GM18861 (cell line): ENCODE measurements at regions not wholly inside any gene's neighbourhood (a gene's known extent, or its start where the extent isn't known, plus 50 kb on each side); places are given as distances from the start of the nearest gene placed in this dataset.
"Not testable (repeated sequence)": the region's sequence is repeated elsewhere in the genome, so short reads cannot be mapped to it uniquely, and the experiment has no call there.

Experiments
- ATAC-seq: cut with Tn5 transposase; IDR thresholded peaks from one replicate; pipeline ENCODE4 v1.9.1; 2021; ENCODE audit not compliant: unreplicated experiment

DNA sequence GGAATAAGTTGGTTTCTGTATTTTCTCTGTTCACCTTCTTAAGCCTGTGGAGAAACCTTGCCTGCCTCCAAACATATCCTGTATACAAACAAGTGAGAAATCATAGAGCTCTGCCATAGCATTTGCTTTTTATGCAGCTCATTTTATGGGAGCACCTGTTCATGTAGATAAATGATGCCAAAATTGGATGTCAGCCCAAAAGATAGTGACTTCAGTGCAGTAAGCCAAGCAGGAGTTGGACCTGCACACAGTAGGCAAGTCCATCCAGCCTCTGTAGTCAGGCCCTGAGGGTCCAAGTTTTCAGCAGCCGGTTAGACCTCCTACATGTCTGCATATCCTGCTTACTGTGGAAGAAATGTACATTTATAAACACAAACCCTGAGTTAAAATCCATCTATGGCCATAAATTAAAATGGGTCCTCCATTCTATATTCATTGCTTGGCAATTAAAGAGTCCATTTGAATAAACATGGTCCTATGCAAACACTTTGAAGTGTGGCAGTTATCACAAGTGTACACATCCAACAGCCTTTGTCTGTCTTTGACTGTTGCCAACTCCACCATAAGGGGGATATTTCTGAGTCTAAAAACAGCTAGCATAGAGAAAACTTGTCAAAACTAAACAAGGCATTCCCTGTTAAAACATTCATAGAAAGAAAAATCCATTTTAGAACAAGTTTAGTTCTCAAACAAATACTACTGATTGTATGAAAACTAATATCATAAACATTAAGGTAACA is 847.8 kb downstream of the RPS29 start:
- no peak for ATAC-seq

- no peak for ATAC-seq
These were observed 850.6 kb downstream of the RPS29 start for GRCh38 chr14:48735607-48736006.

DNA sequence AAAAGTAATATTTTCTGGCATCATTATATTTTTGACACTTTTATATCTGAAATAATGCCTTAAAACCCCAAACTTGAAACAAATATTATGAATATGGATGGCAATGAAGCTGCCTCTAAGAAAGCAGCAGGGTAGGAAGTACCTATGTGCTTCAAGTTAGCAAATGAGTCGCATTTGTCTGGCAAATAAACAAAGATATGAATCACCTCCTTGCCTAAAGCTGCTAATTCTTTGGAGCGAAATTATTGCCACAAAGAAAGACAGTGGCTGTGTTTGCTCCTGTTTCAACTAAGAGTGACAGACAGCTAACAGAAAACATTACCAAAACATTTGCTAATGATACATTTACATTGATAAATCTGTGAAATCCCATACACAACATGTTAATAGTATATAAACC is 854.9 kb downstream of the RPS29 start:
- no peak for ATAC-seq

GRCh38 chr14:48726080-48726642 is 860.0 kb downstream of the RPS29 start:
- ATAC-seq: no peak

DNA sequence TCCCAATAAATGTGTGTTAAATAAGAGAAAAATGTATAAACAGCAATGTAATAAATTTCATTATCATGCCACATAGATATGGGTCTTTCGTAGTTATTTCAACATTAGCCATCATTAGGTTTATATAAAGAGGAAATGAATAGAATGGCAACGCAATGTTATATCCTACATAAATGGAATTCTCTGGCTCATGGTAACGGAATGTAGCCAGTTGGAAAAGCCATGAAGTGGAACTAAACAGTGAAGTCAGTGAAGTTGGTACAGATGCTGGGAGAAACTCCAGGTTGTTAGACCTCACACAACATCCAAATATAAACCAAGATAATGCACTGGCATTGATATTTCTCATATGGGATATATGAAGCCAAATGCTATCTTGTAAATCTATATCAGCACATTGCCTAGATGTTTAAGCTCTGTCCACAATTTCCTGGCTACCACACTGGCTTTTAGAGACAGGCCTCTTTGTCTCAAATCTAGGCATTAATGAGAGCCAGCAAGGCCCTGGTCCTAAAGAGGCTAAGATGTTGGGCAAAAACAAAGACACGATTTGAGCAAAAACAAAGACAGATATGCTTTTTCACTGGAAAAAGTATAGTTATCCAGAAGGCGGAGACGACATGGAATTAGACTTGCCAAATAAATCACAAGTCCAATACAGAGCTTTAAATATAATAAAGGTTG is 861.0 kb downstream of the RPS29 start:
- ATAC-seq: no peak

- no peak for ATAC-seq
These were observed 862.2 kb downstream of the RPS29 start for GRCh38 chr14:48723841-48724495.

DNA sequence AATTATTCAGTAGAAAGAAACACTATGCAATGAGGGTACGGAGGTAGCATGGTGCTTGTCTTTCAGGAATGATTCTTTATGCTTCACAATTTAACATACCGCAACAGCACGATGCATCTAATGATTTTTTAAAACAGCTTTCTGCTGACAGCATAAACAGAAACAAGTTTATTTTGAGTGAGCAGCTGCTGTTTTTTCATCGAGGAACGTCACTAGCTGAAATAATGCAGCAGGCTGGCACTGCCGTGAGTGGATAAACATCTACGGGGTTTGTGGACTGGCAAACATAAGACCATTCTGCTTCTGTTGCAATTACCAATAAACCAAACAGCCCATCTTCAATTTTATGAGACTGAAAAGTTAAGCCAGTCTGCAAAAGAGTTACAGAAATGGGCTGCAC is 871.8 kb downstream of the RPS29 start:
- ATAC-seq: no peak

DNA sequence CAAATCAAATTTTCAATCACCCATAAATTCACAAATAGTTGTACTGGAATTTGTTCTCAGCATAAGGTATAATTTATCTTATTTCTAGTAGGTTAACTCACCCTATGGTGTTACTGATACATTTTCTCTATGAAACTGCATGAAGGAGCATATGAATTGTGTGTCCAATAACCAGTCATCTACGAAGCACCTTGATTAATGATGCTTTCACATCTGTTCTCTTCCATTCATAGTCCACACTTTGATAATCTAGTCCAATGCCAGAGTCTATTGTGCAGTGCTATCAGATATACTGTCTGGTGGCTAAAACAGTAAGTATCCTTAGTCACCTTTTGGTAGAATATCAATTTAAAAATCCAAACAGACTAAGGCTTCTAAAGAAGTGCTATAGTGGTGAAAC is 876.0 kb downstream of the RPS29 start:
- ATAC-seq: no peak

DNA sequence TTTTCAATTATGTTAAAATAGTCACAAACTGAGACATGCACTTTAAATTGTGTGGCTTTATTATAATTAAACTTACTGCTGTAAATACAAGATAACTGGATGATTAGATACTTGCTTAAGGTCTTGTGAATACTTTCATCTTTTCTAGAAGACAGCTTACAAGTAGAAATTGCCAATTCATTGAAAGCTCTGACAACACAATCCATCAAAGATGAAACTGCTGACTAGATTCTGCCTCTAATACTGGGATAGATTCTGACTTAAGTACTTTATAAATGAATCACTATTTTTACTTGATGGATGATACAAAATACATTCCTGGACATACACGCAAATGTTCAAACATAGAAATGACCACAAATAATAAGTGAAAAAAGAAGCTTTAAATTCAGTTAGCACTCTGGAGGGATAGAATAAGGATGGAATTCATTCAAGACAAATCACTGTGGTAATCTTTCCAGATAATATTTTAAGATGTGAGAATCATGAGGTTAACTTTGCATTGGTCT is 876.8 kb downstream of the RPS29 start:
- no peak for ATAC-seq

- no peak for ATAC-seq
These were observed 881.5 kb downstream of the RPS29 start for GRCh38 chr14:48704639-48705038.

DNA sequence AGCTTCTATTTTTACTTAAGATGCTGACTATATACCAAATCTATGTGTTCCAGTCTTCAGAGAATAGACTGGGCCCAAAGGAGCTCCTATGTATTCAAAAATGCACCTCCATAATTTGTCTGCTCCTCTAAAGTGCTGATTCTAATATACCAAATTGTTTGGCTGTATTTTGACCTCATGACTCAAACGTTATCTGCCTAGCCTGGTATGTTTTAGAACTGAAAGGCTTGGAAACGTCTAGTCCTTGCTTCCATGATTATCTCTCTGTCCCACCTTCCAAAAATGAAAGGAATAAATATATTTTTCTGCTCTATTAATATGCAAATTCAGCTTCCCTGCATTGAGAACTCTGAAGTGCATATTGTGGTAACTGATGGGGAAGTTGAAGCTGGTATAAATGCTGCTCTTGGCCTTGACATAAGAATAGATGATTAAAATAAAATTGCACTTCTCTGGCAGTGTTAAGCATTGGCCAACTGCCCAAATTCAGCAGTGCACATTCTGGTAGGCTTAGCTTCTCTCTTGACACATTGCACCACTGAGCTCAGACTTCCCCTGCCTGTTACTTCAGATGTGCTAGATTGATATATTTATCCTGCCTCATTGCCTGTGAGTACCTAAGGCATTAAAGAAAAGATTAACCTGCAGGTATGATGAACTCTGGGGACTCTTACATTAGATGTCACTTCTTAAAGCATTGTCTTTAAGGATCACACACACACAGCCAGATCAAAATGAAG is 882.3 kb downstream of the RPS29 start:
- no peak for ATAC-seq

GRCh38 chr14:48697362-48697761 is 888.8 kb downstream of the RPS29 start:
- ATAC-seq: not testable (repeated sequence)

GRCh38 chr14:48693793-48694192 is 892.4 kb downstream of the RPS29 start:
- no peak for ATAC-seq

GRCh38 chr14:48690349-48690748 is 895.8 kb downstream of the RPS29 start:
- ATAC-seq: no peak

DNA sequence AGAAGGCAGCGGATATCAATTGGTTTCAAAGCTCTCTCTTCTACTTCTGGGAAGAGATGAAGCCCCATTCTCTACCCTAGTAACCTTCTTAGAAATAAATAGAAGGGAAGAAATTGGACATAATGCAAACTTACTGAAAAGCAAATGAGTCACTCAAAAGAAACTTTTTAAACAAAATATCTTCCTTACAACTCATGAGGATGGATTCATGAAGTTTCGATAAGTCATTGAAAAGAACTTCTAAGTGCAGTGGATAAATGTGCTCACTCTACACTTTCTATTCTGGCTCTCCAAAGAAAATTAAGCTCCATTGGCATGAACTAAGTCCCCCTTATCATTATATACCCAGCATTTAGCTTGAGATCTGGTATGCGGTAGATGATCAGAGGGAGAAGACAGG is 899.5 kb downstream of the RPS29 start:
- no peak for ATAC-seq

DNA sequence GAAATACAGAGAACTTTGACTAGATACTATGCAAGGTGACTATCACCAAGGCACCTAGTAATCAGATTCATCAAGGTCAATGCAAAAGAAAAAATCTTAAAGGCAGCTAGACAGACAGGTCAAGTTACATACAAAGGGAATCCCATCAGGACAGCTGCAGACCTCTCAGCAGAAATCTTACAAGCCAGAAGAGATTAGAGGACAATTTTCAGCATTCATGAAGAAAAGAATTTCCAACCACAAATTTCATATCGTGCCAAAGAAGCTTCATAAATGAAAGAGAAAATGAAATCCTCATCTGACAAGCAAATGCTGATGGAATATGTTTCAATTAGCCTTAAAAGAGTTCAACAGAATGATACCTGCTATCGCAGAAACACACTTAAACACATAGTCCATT is 913.7 kb downstream of the RPS29 start:
- ATAC-seq: no peak

GRCh38 chr14:48670939-48671338 is 915.2 kb downstream of the RPS29 start:
- ATAC-seq: no peak

- ATAC-seq: no peak
These were observed 920.9 kb downstream of the RPS29 start for GRCh38 chr14:48665077-48665784.

DNA sequence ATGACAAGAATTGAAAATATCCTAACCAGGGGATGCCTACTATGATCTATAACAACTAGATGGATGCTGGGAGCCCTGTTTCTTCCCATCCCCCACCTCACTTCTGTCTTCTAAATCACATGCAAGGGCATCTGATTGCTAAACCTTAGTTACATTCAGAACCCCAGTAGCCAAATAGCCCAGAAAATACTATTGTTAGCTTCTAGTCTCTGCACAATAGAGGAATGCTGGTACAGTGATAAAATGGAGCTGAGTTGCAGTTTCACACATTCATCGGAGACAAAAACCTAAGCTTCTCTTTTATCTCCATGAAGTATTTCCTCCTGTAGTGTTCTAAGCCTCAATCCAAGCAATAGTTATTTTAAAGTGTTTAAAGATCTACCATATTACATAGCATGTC is 942.9 kb downstream of the RPS29 start:
- no peak for ATAC-seq

GRCh38 chr14:48628870-48629269 is 953.5 kb upstream of the MDGA2 start:
- ATAC-seq: no peak
